OCI-LY3 (cell line): ENCODE measurements at regions not wholly inside any gene's neighbourhood (a gene's known extent, or its start where the extent isn't known, plus 50 kb on each side); places are given as distances from the start of the nearest gene placed in this dataset.
"Not testable (repeated sequence)": the region's sequence is repeated elsewhere in the genome, so short reads cannot be mapped to it uniquely, and the experiment has no call there.

Source experiments
- H2AFZ ChIP-seq: fragments of 200-600, 300-600 bp; shearing (Covaris generic); 2 replicates; pipeline ENCODE4 v1.6.0; 2014; ENCODE audit warnings: antibody characterized with exemption, low read depth, low read length
- H3K27ac ChIP-seq: fragments of 200-600, 300-600 bp; sonication (generic); 2 replicates; pipeline ENCODE4 v1.5.1; 2014; ENCODE audit warnings: mild to moderate bottlenecking, low read length, moderate library complexity, mixed read lengths
- H3K27me3 ChIP-seq: fragments of 200-600, 300-600 bp; sonication (generic); 2 replicates; pipeline ENCODE4 v1.6.1; 2014; ENCODE audit warnings: low read depth, low read length, mixed read lengths
- H3K36me3 ChIP-seq: fragments of 200-600, 300-600 bp; sonication (generic); replicated peaks from 2 replicates; pipeline ENCODE3; 2014; ENCODE audit warnings: low read depth, low read length, mixed read lengths
- H3K4me1 ChIP-seq: fragments of 300-600, 200-600 bp; sonication (generic); 2 replicates; pipeline ENCODE4 v1.6.1; 2014; ENCODE audit warnings: low read length, mixed read lengths
- H3K4me2 ChIP-seq: fragments of 200-600, 300-600 bp; sonication (generic); 2 replicates; pipeline ENCODE4 v1.6.1; 2014; ENCODE audit warnings: low read length, mixed read lengths
- H3K4me3 ChIP-seq: fragments of 300-600, 200-600 bp; sonication (generic); 2 replicates; pipeline ENCODE4 v1.5.1; 2014; ENCODE audit warnings: antibody characterized with exemption, mild to moderate bottlenecking, low read length, moderate library complexity
- H3K79me2 ChIP-seq: fragments of 300-600, 200-600 bp; shearing (Covaris generic); 2 replicates; pipeline ENCODE4 v1.6.1; 2014; ENCODE audit warnings: mild to moderate bottlenecking, low read length, mixed read lengths
- H3K9ac ChIP-seq: fragments of 300-600, 200-600 bp; shearing (Covaris generic); 2 replicates; pipeline ENCODE4 v1.6.0; 2014; ENCODE audit warnings: mild to moderate bottlenecking, low read length, moderate library complexity
- H3K9me3 ChIP-seq: fragments of 200-600, 300-600 bp; shearing (Covaris generic); 2 replicates; pipeline ENCODE4 v1.6.1; 2014; ENCODE audit warnings: low read length, mixed read lengths; ENCODE audit not compliant: insufficient read depth
- H4K20me1 ChIP-seq: fragments of 200-600, 300-600 bp; sonication (generic); 2 replicates; pipeline ENCODE4 v1.6.1; 2016; ENCODE audit warnings: low read length, mixed read lengths; ENCODE audit not compliant: insufficient read depth
- CTCF ChIP-seq: fragments of 200-600, 300-600 bp; sonication (generic); IDR thresholded peaks from 2 replicates; pipeline ENCODE4 v1.5.1; 2014; ENCODE audit warnings: antibody characterized with exemption, low read length, low read depth
- EZH2phosphoT487 ChIP-seq: fragments of 200-600 bp; shearing (Covaris generic); IDR thresholded peaks from 2 replicates; pipeline ENCODE4 v1.6.1; 2018; ENCODE audit warnings: antibody characterized with exemption, mixed run types, low read depth

DNA sequence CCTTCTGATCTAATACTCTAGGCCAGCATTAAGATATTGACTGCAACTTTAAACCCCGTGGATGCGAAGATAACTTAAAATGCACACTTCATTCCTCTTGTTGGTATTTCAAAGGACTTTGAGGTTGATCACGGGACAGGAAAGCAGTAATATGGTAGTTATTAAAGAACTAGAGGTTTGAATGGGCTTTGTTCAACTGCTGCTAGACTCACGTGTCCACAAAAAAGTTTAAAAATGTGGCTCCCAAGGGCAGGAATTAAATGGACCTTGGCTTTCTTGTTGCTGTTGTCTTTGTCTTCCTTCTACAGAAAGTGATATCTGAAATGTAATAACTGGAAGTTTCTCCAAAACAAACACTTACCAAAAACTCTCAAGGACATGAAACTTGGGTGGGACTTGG lies 186.3 kb downstream of the XPNPEP1 start:
- Histone ChIP-seq H3K9me3 (no peaks in the 10 kb centered on the region), H3K27ac (no peak overlapping the region), H4K20me1 (no peaks in the 10 kb centered on the region), H3K4me3 (no peak overlapping the region), H2AFZ (no peak overlapping the region), H3K79me2 (no peaks in the 10 kb centered on the region), H3K36me3 (no peaks in the 10 kb centered on the region), H3K4me2 (no peak overlapping the region), H3K4me1 (no peaks in the 10 kb centered on the region), H3K9ac (no peak overlapping the region), H3K27me3 (no peaks in the 10 kb centered on the region)
- TF ChIP-seq EZH2phosphoT487 (no peak), CTCF (no peak)

DNA sequence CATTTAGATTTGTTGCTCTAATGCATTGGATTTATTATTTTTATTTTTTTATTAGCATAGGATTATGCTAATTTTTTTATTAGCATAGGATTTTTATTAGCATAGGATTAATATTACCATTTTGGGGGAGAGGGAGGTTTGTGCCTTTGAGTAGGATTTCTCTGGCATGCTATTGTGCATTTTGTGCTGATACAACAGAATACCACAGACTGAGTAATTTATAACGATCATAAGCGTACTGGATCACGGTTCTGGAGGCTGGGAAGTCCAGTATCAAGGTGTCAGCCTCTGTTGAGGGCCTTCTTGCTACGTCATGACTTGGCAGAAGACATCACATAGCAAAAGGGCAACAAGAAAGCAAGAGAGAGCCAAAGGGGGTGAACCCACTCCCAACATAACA lies 187.5 kb downstream of the XPNPEP1 start:
- H3K4me2 ChIP-seq, result no peak overlapping the region
- H3K9me3 ChIP-seq, result no peaks in the 10 kb centered on the region
- no peaks in the 10 kb centered on the region for H3K36me3 ChIP-seq
- H3K27me3 ChIP-seq, result no peaks in the 10 kb centered on the region
- H2AFZ ChIP-seq, result no peak overlapping the region
- H3K27ac ChIP-seq, result no peak overlapping the region
- no peak overlapping the region for H3K4me3 ChIP-seq
- no peaks in the 10 kb centered on the region for H3K79me2 ChIP-seq
- no peaks in the 10 kb centered on the region for H4K20me1 ChIP-seq
- no peaks in the 10 kb centered on the region for H3K4me1 ChIP-seq
- TF ChIP-seq CTCF, result no peak
- no peak for TF ChIP-seq EZH2phosphoT487
- H3K9ac ChIP-seq, result no peak overlapping the region

- Histone ChIP-seq H4K20me1 (no peaks in the 10 kb centered on the region), H3K27ac (no peak overlapping the region), H3K79me2 (no peaks in the 10 kb centered on the region), H3K4me1 (no peaks in the 10 kb centered on the region), H3K36me3 (no peaks in the 10 kb centered on the region), H3K9me3 (no peaks in the 10 kb centered on the region), H3K4me3 (no peak overlapping the region), H3K27me3 (no peaks in the 10 kb centered on the region), H2AFZ (no peak overlapping the region), H3K9ac (no peak overlapping the region), H3K4me2 (no peak overlapping the region)
- no peak for TF ChIP-seq CTCF
- no peak for TF ChIP-seq EZH2phosphoT487
Measured at GRCh38 chr10:109732254-109732965, 190.9 kb downstream of the XPNPEP1 start.

DNA sequence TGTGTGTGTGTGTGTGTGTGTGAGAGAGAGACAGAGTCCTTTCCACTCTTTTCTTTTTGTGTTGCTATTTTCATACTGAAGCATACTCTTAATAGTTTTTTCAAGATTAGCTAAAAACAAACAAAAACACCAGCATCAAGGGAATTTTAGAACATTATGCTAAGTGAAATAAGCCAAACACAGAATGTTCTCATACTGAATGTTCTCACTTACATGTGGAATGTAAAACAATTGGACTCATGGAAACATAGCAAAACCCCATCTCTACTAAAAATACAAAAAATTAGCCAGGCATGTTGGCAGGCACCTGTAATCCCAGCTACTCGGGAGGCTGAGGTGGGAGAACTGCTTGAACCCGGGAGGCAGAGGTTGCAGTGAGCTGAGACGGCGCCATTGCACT lies 193.4 kb downstream of the XPNPEP1 start:
- H2AFZ ChIP-seq, H3K4me2 ChIP-seq, H3K9ac ChIP-seq, H3K36me3 ChIP-seq, H3K27me3 ChIP-seq, H3K27ac ChIP-seq, H4K20me1 ChIP-seq, H3K4me1 ChIP-seq, H3K4me3 ChIP-seq, H3K9me3 ChIP-seq, H3K79me2 ChIP-seq: not testable (repeated sequence)
